KMS-11 (cell line): ENCODE measurements at regions not wholly inside any gene's neighbourhood (a gene's known extent, or its start where the extent isn't known, plus 50 kb on each side); places are given as distances from the start of the nearest gene placed in this dataset.

Source experiments
- H2AFZ ChIP-seq: fragments of 200-600 bp; sonication (generic); 2 replicates; pipeline ENCODE4 v1.6.1; 2016; ENCODE audit warnings: antibody characterized with exemption, mixed run types, low read depth
- H3K27ac ChIP-seq: fragments of 200-600 bp; sonication (generic); 2 replicates; pipeline ENCODE4 v1.6.1; 2016; ENCODE audit warnings: mild to moderate bottlenecking, mixed run types
- H3K27me3 ChIP-seq: fragments of 200-600 bp; sonication (generic); 2 replicates; pipeline ENCODE4 v1.6.1; 2017; ENCODE audit warnings: mild to moderate bottlenecking, low read depth, mixed run types, moderate library complexity; ENCODE audit not compliant: insufficient read depth
- H3K36me3 ChIP-seq: fragments of 200-600 bp; sonication (generic); 2 replicates; pipeline ENCODE4 v1.6.1; 2017; ENCODE audit warnings: mild to moderate bottlenecking, mixed run types; ENCODE audit not compliant: insufficient read depth
- H3K4me1 ChIP-seq: fragments of 200-600 bp; sonication (generic); 2 replicates; pipeline ENCODE4 v1.6.1; 2016; ENCODE audit warnings: mild to moderate bottlenecking, low read depth, mixed run types; ENCODE audit not compliant: poor library complexity, severe bottlenecking
- H3K4me2 ChIP-seq: fragments of 200-600 bp; sonication (generic); 2 replicates; pipeline ENCODE4 v1.7.0; 2016; ENCODE audit warnings: mild to moderate bottlenecking, mixed run types
- H3K4me3 ChIP-seq: fragments of 200-600 bp; sonication (generic); IDR thresholded peaks from 2 replicates; pipeline ENCODE4 v1.6.1; 2017; ENCODE audit warnings: low read depth, low read length, mixed read lengths; ENCODE audit not compliant: insufficient read depth
- H3K79me2 ChIP-seq: fragments of 200-600 bp; sonication (generic); 2 replicates; pipeline ENCODE4 v1.6.1; 2016; ENCODE audit warnings: low read depth, mixed run types; ENCODE audit not compliant: insufficient read depth
- H3K9ac ChIP-seq: fragments of 200-600 bp; sonication (generic); 2 replicates; pipeline ENCODE4 v1.6.1; 2016; ENCODE audit warnings: mild to moderate bottlenecking, mixed run types
- H4K20me1 ChIP-seq: fragments of 200-600 bp; sonication (generic); 2 replicates; pipeline ENCODE4 v1.6.1; 2016; ENCODE audit warnings: mild to moderate bottlenecking, mixed run types; ENCODE audit not compliant: insufficient read depth
- CTCF ChIP-seq: fragments of 200-600 bp; sonication (generic); conservative IDR thresholded peaks from 2 replicates; pipeline ENCODE4 v1.6.1; 2017; ENCODE audit warnings: low read depth, mild to moderate bottlenecking, antibody characterized with exemption, low read length, moderate library complexity, mixed read lengths

GRCh38 chr2:77712601-77713000 lies 190.4 kb upstream of the LRRTM4 start:
- no peaks in the 10 kb centered on the region for H3K79me2 ChIP-seq

GRCh38 chr2:77713412-77713811 lies 191.2 kb upstream of the LRRTM4 start:
- Histone ChIP-seq H3K4me1 (no peaks in the 10 kb centered on the region), H3K36me3 (no peaks in the 10 kb centered on the region), H3K4me3 (no peak overlapping the region), H3K79me2 (no peaks in the 10 kb centered on the region), H3K27ac (no peak overlapping the region), H2AFZ (no peak overlapping the region), H3K9ac (no peak overlapping the region), H4K20me1 (no peaks in the 10 kb centered on the region), H3K27me3 (no peaks in the 10 kb centered on the region), H3K4me2 (no peak overlapping the region)
- TF ChIP-seq CTCF: no peak

More at GRCh38 chr2:77712601-77713000, 190.4 kb upstream of the LRRTM4 start:
- Histone ChIP-seq H3K4me1 (no peaks in the 10 kb centered on the region), H3K4me2 (no peak overlapping the region), H3K9ac (no peak overlapping the region), H3K4me3 (no peak overlapping the region), H3K27me3 (no peaks in the 10 kb centered on the region), H4K20me1 (no peaks in the 10 kb centered on the region), H3K36me3 (no peaks in the 10 kb centered on the region), H3K27ac (no peak overlapping the region), H2AFZ (no peak overlapping the region)
- no peak for TF ChIP-seq CTCF

- Histone ChIP-seq H2AFZ (no peak overlapping the region), H4K20me1 (no peaks in the 10 kb centered on the region), H3K4me3 (no peak overlapping the region), H3K4me1 (no peaks in the 10 kb centered on the region), H3K9ac (no peak overlapping the region), H3K27ac (no peak overlapping the region), H3K79me2 (no peaks in the 10 kb centered on the region), H3K36me3 (no peaks in the 10 kb centered on the region), H3K27me3 (no peaks in the 10 kb centered on the region), H3K4me2 (no peak overlapping the region)
- TF ChIP-seq CTCF: no peak
Observed at GRCh38 chr2:77720115-77720514, 197.9 kb upstream of the LRRTM4 start.

- Histone ChIP-seq H3K27me3 (no peaks in the 10 kb centered on the region), H3K4me3 (no peak overlapping the region), H3K36me3 (no peaks in the 10 kb centered on the region), H2AFZ (no peak overlapping the region), H3K9ac (no peak overlapping the region), H3K4me2 (no peak overlapping the region), H3K27ac (no peak overlapping the region), H3K79me2 (no peaks in the 10 kb centered on the region), H3K4me1 (no peaks in the 10 kb centered on the region), H4K20me1 (no peaks in the 10 kb centered on the region)
- TF ChIP-seq CTCF: no peak
Observed at GRCh38 chr2:77721593-77721992, 199.4 kb upstream of the LRRTM4 start.
